Astrocyte (in vitro differentiated cells and primary cell): ENCODE measurements at regions not wholly inside any gene's neighbourhood (a gene's known extent, or its start where the extent isn't known, plus 50 kb on each side); places are given as distances from the start of the nearest gene placed in this dataset.

ENCODE experiments used
- EZH2 ChIP-seq: IDR thresholded peaks from 2 replicates; pipeline ENCODE4 v1.6.1; 2012; ENCODE audit warnings: mild to moderate bottlenecking, low read length, inconsistent platforms; ENCODE audit not compliant: insufficient read depth
- TF ChIP-seq, protein P1 (sequence below): IDR thresholded peaks from 2 replicates; pipeline ENCODE4 v1.5.1; 2011; ENCODE audit warnings: low read depth, mild to moderate bottlenecking, inconsistent platforms, low read length, moderate library complexity; ENCODE audit not compliant: insufficient read depth

DNA sequence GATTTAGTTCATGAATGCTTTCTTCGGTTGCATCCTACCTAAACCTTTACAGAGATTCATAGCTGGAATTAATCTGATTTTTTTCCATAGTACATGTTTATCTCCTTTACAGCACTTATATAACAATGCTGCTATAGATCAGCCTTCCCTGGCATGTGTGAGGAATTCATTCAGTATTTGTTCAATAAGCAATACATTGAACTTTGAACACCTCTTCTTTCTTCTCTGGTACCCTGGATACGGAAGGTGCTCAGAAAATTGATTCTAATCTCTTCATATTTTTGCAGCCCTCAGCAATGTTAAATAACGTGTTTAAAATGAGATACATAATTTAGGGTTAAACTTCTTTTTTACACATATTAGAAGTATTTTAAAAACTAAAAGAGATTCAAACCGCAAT lies 467.4 kb downstream of the TRIML1 start:
- TF ChIP-seq EZH2: no peak
- TF ChIP-seq, protein P1, sequence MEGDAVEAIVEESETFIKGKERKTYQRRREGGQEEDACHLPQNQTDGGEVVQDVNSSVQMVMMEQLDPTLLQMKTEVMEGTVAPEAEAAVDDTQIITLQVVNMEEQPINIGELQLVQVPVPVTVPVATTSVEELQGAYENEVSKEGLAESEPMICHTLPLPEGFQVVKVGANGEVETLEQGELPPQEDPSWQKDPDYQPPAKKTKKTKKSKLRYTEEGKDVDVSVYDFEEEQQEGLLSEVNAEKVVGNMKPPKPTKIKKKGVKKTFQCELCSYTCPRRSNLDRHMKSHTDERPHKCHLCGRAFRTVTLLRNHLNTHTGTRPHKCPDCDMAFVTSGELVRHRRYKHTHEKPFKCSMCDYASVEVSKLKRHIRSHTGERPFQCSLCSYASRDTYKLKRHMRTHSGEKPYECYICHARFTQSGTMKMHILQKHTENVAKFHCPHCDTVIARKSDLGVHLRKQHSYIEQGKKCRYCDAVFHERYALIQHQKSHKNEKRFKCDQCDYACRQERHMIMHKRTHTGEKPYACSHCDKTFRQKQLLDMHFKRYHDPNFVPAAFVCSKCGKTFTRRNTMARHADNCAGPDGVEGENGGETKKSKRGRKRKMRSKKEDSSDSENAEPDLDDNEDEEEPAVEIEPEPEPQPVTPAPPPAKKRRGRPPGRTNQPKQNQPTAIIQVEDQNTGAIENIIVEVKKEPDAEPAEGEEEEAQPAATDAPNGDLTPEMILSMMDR: no peak
